Natural killer cell (primary cell): ENCODE measurements at regions not wholly inside any gene's neighbourhood (a gene's known extent, or its start where the extent isn't known, plus 50 kb on each side); places are given as distances from the start of the nearest gene placed in this dataset.

Source experiments
- ATAC-seq, 3 donors: fragments of 150-1000 bp in 2 of 3; fragments of 200-7000 bp in 1 of 3; cut with Tn5 transposase; 1 replicate in 1 of 3; 2 replicates in 2 of 3; pipeline ENCODE4 v1.10.0; 2021; ENCODE audit warnings: mild to moderate bottlenecking in 2 of 3, moderate library complexity in 2 of 3
- DNase-seq, 2 donors: peaks; one replicate each; pipeline versions ENCODE4 v3.0.0 to v3.0.0-alpha.2; 2013 to 2021; ENCODE audit warnings: mixed read lengths in 1 of 2
- H3K27ac ChIP-seq: one replicate; pipeline ENCODE4 v1.5.1; 2013; ENCODE audit warnings: mild to moderate bottlenecking, low read length
- H3K27me3 ChIP-seq: one replicate; pipeline ENCODE4 v1.6.1; 2013; ENCODE audit warnings: low read length; ENCODE audit not compliant: control insufficient read depth, insufficient read depth
- H3K36me3 ChIP-seq: one replicate; pipeline ENCODE4 v1.6.1; 2013; ENCODE audit warnings: low read length; ENCODE audit not compliant: control insufficient read depth, insufficient read depth
- H3K4me1 ChIP-seq: one replicate; pipeline ENCODE4 v1.6.1; 2013; ENCODE audit warnings: low read length; ENCODE audit not compliant: control insufficient read depth, insufficient read depth
- H3K4me3 ChIP-seq: one replicate; pipeline ENCODE4 v1.5.1; 2013; ENCODE audit warnings: low read length
- H3K9me3 ChIP-seq: one replicate; pipeline ENCODE4 v1.6.1; 2013; ENCODE audit warnings: low read length; ENCODE audit not compliant: control insufficient read depth, insufficient read depth
- H3K27ac Mint-ChIP-seq, 2 donors: one replicate each; pipeline ENCODE4 v1.8.0; 2022; ENCODE audit warnings: mild to moderate bottlenecking in 2 of 2, mixed read lengths in 2 of 2, moderate library complexity in 1 of 2
- H3K27me3 Mint-ChIP-seq, 2 donors: one replicate each; pipeline ENCODE4 v1.8.0; 2022; ENCODE audit warnings: low read depth in 2 of 2, mixed read lengths in 2 of 2
- H3K36me3 Mint-ChIP-seq: one replicate; pipeline ENCODE4 v1.8.0; 2022; ENCODE audit warnings: mixed read lengths
- H3K4me1 Mint-ChIP-seq, 2 donors: one replicate each; pipeline ENCODE4 v1.8.0; 2022; ENCODE audit warnings: mixed read lengths in 2 of 2
- H3K4me3 Mint-ChIP-seq: one replicate; pipeline ENCODE4 v1.8.0; 2022; ENCODE audit warnings: mild to moderate bottlenecking, moderate library complexity, mixed read lengths
- H3K9me3 Mint-ChIP-seq, 2 donors: one replicate each; pipeline ENCODE4 v1.8.0; 2022; ENCODE audit warnings: mixed read lengths in 2 of 2
- CTCF ChIP-seq: fragments of 200-600 bp; IDR thresholded peaks from one replicate; pipeline ENCODE4 v1.8.0; 2022; ENCODE audit warnings: antibody characterized with exemption
- WGBS: methylation state at CpG from one replicate; pipeline ENCODE4 v1.1.7; 2013; ENCODE audit warnings: missing lambda C conversion rate; ENCODE audit not compliant: insufficient coverage; 5-methylcytosine and 5-hydroxymethylcytosine counted together
- intact Hi-C: fragments of 100-400 bp; cut with micrococcal nuclease; formaldehyde crosslinking; loops from one replicate; pipeline ENCODE4 v1.14.2; 2022

GRCh38 chrX:13499736-13500135 lies 69.7 kb upstream of the EGFL6 start:
- H3K27me3 Mint-ChIP-seq = peaks cover 5 to 38% of the 10 kb centered on the region in 2 donors
- ATAC-seq (no peak), DNase-seq (no peak)
- Histone ChIP-seq H3K27me3 (no peaks in the 10 kb centered on the region), H3K36me3 (no peaks in the 10 kb centered on the region), H3K4me1 (no peaks in the 10 kb centered on the region), H3K9me3 (no peaks in the 10 kb centered on the region), H3K27ac (no peak overlapping the region), H3K4me3 (no peak overlapping the region)
- H3K4me1 Mint-ChIP-seq = no peaks in the 10 kb centered on the region
- intact Hi-C loops = no loop called here
- TF ChIP-seq CTCF = no peak
- H3K27ac Mint-ChIP-seq = no peak overlapping the region
- no peak overlapping the region for H3K4me3 Mint-ChIP-seq
- no peaks in the 10 kb centered on the region for H3K36me3 Mint-ChIP-seq
- 89% methylated on average over 2 of the region's 2 CpGs for WGBS
- H3K9me3 Mint-ChIP-seq = no peaks in the 10 kb centered on the region

GRCh38 chrX:13498238-13498637 lies 71.2 kb upstream of the EGFL6 start:
- no CpG with 5 or more reads among the region's 2 CpGs for WGBS
- Mint-ChIP-seq H3K9me3 (no peaks in the 10 kb centered on the region), H3K4me3 (no peak overlapping the region), H3K27me3 (peaks cover 5 to 37% of the 10 kb centered on the region in 2 donors), H3K4me1 (peaks cover 9 to 14% of the 10 kb centered on the region in 2 donors), H3K27ac (no peak overlapping the region), H3K36me3 (no peaks in the 10 kb centered on the region)
- ATAC-seq (no peak), DNase-seq (no peak)
- intact Hi-C loops = no loop called here
- peaks cover 5% of the 10 kb centered on the region for H3K4me1 ChIP-seq
- H3K27ac ChIP-seq = no peak overlapping the region
- no peaks in the 10 kb centered on the region for H3K36me3 ChIP-seq
- no peak overlapping the region for H3K4me3 ChIP-seq
- H3K9me3 ChIP-seq = no peaks in the 10 kb centered on the region
- no peaks in the 10 kb centered on the region for H3K27me3 ChIP-seq
- TF ChIP-seq CTCF = no peak

GRCh38 chrX:13495232-13495631 lies 74.2 kb upstream of the EGFL6 start:
- no peaks in the 10 kb centered on the region for H3K36me3 Mint-ChIP-seq
- WGBS = 100% methylated on average over 1 of the region's 1 CpG
- H3K27me3 Mint-ChIP-seq = peaks cover 0 to 22% of the 10 kb centered on the region in 2 donors
- intact Hi-C loops = no loop called here
- H3K27me3 ChIP-seq = no peaks in the 10 kb centered on the region
- H3K36me3 ChIP-seq = no peaks in the 10 kb centered on the region
- H3K9me3 Mint-ChIP-seq = no peaks in the 10 kb centered on the region
- no peak overlapping the region for H3K27ac ChIP-seq
- no peak overlapping the region for H3K4me3 ChIP-seq
- no peak for TF ChIP-seq CTCF
- no peak overlapping the region for H3K4me3 Mint-ChIP-seq
- no peak for ATAC-seq
- DNase-seq = no peak
- no peaks in the 10 kb centered on the region for H3K9me3 ChIP-seq
- H3K27ac Mint-ChIP-seq = no peak overlapping the region
- H3K4me1 Mint-ChIP-seq = peaks cover 9 to 15% of the 10 kb centered on the region in 2 donors
- peaks cover 10% of the 10 kb centered on the region for H3K4me1 ChIP-seq

GRCh38 chrX:13494562-13494961 lies 74.8 kb upstream of the EGFL6 start:
- Mint-ChIP-seq H3K36me3 (no peaks in the 10 kb centered on the region), H3K9me3 (no peaks in the 10 kb centered on the region), H3K4me1 (peaks cover 9 to 15% of the 10 kb centered on the region in 2 donors)

More at GRCh38 chrX:13494562-13494961, 74.8 kb upstream of the EGFL6 start:
- ATAC-seq = no peak
- no peak overlapping the region for H3K27ac Mint-ChIP-seq
- H3K4me1 ChIP-seq = peaks cover 10% of the 10 kb centered on the region
- no peaks in the 10 kb centered on the region for H3K27me3 ChIP-seq
- H3K4me3 ChIP-seq = no peak overlapping the region
- no peak for TF ChIP-seq CTCF
- no peaks in the 10 kb centered on the region for H3K36me3 ChIP-seq
- no peak for DNase-seq
- intact Hi-C loops = no loop called here
- 71% methylated on average over 1 of the region's 2 CpGs for WGBS
- no peaks in the 10 kb centered on the region for H3K9me3 ChIP-seq
- H3K27ac ChIP-seq = no peak overlapping the region
- peaks cover 0 to 25% of the 10 kb centered on the region in 2 donors for H3K27me3 Mint-ChIP-seq
- no peak overlapping the region for H3K4me3 Mint-ChIP-seq
